Keratinocyte (primary cell): ENCODE measurements at regions not wholly inside any gene's neighbourhood (a gene's known extent, or its start where the extent isn't known, plus 50 kb on each side); places are given as distances from the start of the nearest gene placed in this dataset.

Experiments used
- DNase-seq: peaks from one replicate; pipeline ENCODE4 v3.0.0-alpha.2; 2011; ENCODE audit warnings: low read depth, missing footprints, low spot score
- FAIRE-seq: peaks from 2 replicates; lab custom pipeline; 2011; peaks lifted over from hg19 to GRCh38; lab: Jason Lieb, UNC
- H2AFZ ChIP-seq: 2 replicates; pipeline ENCODE4 v1.6.0; 2012; ENCODE audit warnings: low read length, control low read depth, inconsistent platforms; ENCODE audit not compliant: control insufficient read depth
- H3K27ac ChIP-seq: 2 replicates; pipeline ENCODE4 v1.5.1; 2011; ENCODE audit warnings: low read length; ENCODE audit not compliant: control insufficient read depth, insufficient read depth
- H3K27me3 ChIP-seq: 3 replicates; pipeline ENCODE4 v1.6.0; 2011; ENCODE audit warnings: low read length; ENCODE audit not compliant: control insufficient read depth, insufficient read depth; ENCODE audit errors: extremely low read depth
- H3K36me3 ChIP-seq, 2 experiments: 2 replicates in 1 of 2; 3 replicates in 1 of 2; pipeline ENCODE4 v1.5.1; 2011; ENCODE audit warnings: low read length in 2 of 2, mild to moderate bottlenecking in 1 of 2; ENCODE audit not compliant: control insufficient read depth in 2 of 2, insufficient read depth in 2 of 2; ENCODE audit errors: extremely low read depth in 1 of 2
- H3K4me1 ChIP-seq: 3 replicates; pipeline ENCODE4 v1.5.1; 2011; ENCODE audit warnings: low read length; ENCODE audit not compliant: control insufficient read depth, insufficient read depth; ENCODE audit errors: extremely low read depth
- H3K4me2 ChIP-seq: 3 replicates; pipeline ENCODE4 v1.6.0; 2011; ENCODE audit warnings: low read depth, low read length; ENCODE audit not compliant: control insufficient read depth, insufficient read depth; ENCODE audit errors: extremely low read depth
- H3K4me3 ChIP-seq, 3 experiments: fragments of 200-600 bp in 1 of 3; sonication (generic) in 1 of 3; 2 replicates in 2 of 3; 3 replicates in 1 of 3; pipeline ENCODE4 v1.5.1; 2011 to 2016; ENCODE audit warnings: low read length in 3 of 3, mild to moderate bottlenecking in 3 of 3, control low read depth in 2 of 3, inconsistent platforms in 1 of 3, low read depth in 1 of 3, mixed read lengths in 1 of 3, mixed run types in 1 of 3, moderate library complexity in 1 of 3; ENCODE audit not compliant: control insufficient read depth in 2 of 3, insufficient read depth in 2 of 3; ENCODE audit errors: extremely low read depth in 1 of 3
- H3K79me2 ChIP-seq: 2 replicates; pipeline ENCODE4 v1.6.0; 2012; ENCODE audit warnings: low read length; ENCODE audit not compliant: control insufficient read depth, insufficient read depth
- H3K9ac ChIP-seq: 3 replicates; pipeline ENCODE4 v1.6.0; 2011; ENCODE audit warnings: low read length; ENCODE audit not compliant: control insufficient read depth, insufficient read depth; ENCODE audit errors: extremely low read depth
- H3K9me1 ChIP-seq: 3 replicates; pipeline ENCODE4 v1.6.0; 2011; ENCODE audit warnings: low read length; ENCODE audit not compliant: control insufficient read depth, insufficient read depth; ENCODE audit errors: extremely low read depth
- H3K9me3 ChIP-seq: 2 replicates; pipeline ENCODE4 v1.5.1; 2012; ENCODE audit warnings: low read depth, low read length; ENCODE audit not compliant: control insufficient read depth
- H4K20me1 ChIP-seq: 3 replicates; pipeline ENCODE4 v1.6.0; 2011; ENCODE audit warnings: low read length; ENCODE audit not compliant: control insufficient read depth, insufficient read depth; ENCODE audit errors: extremely low read depth
- CTCF ChIP-seq, 3 experiments: IDR thresholded peaks in 1 of 3; conservative IDR thresholded peaks in 1 of 3; optimal IDR thresholded peaks in 1 of 3; 2 replicates in 2 of 3; 3 replicates in 1 of 3; pipeline versions ENCODE3 to v1.5.1; 2011; ENCODE audit warnings: low read length in 3 of 3, mild to moderate bottlenecking in 3 of 3, moderate library complexity in 2 of 3, control low read depth in 1 of 3, inconsistent platforms in 1 of 3; ENCODE audit not compliant: insufficient read depth in 2 of 3; ENCODE audit errors: extremely low read depth in 1 of 3
- EZH2 ChIP-seq: IDR thresholded peaks from one replicate; pipeline ENCODE4 v1.6.1; 2012; ENCODE audit warnings: inconsistent platforms, mild to moderate bottlenecking, low read length, moderate library complexity
- dilution Hi-C: fragments of 300-500 bp; cut with MboI; formaldehyde crosslinking; loops from one replicate; pipeline ENCODE4 v1.7.0; 2020; ENCODE audit warnings: low sequenced_read_pairs; ENCODE audit not compliant: extremely low pct_ligation_motif_present

- no peak for FAIRE-seq
- Histone ChIP-seq H3K4me2 (no peak overlapping the region), H3K9ac (no peak overlapping the region), H3K36me3 (no peaks in the 10 kb centered on the region), H3K9me1 (no peaks in the 10 kb centered on the region), H3K4me1 (no peaks in the 10 kb centered on the region), H3K79me2 (no peaks in the 10 kb centered on the region), H3K27ac (no peak overlapping the region), H2AFZ (no peak overlapping the region), H3K4me3 (no peak overlapping the region), H3K27me3 (no peaks in the 10 kb centered on the region), H4K20me1 (no peaks in the 10 kb centered on the region), H3K9me3 (no peaks in the 10 kb centered on the region)
- DNase-seq, result no peak
- dilution Hi-C loops, result no loop called here
- TF ChIP-seq CTCF (optimal IDR thresholded peaks at IDR 0.05 in 1 of 3, IDR thresholded peaks at IDR 0.05 in 1 of 3, conservative IDR thresholded peaks at IDR 0.05 in 1 of 3; ENCODE audit: extremely low read depth in 1 of 3, insufficient read depth in 2 of 3, low read length in 3 of 3) (no peak), EZH2 (no peak)
Observed at GRCh38 chr10:107436568-107436967, 272.1 kb upstream of the SORCS1 start.

- Histone ChIP-seq H3K4me2 (no peak overlapping the region), H3K27me3 (no peaks in the 10 kb centered on the region), H3K79me2 (no peaks in the 10 kb centered on the region), H3K9me3 (no peaks in the 10 kb centered on the region), H3K9me1 (no peaks in the 10 kb centered on the region), H4K20me1 (no peaks in the 10 kb centered on the region), H3K36me3 (no peaks in the 10 kb centered on the region), H2AFZ (no peak overlapping the region), H3K4me3 (no peak overlapping the region), H3K27ac (no peak overlapping the region), H3K4me1 (no peaks in the 10 kb centered on the region), H3K9ac (no peak overlapping the region)
- TF ChIP-seq EZH2 (no peak), CTCF (optimal IDR thresholded peaks at IDR 0.05 in 1 of 3, IDR thresholded peaks at IDR 0.05 in 1 of 3, conservative IDR thresholded peaks at IDR 0.05 in 1 of 3; ENCODE audit: extremely low read depth in 1 of 3, insufficient read depth in 2 of 3, low read length in 3 of 3) (no peak)
- no peak for FAIRE-seq
- dilution Hi-C loops, result no loop called here
- DNase-seq, result no peak
Observed at GRCh38 chr10:107434854-107435253, 270.3 kb upstream of the SORCS1 start.
